OCI-LY3 (cell line): ENCODE measurements at regions not wholly inside any gene's neighbourhood (a gene's known extent, or its start where the extent isn't known, plus 50 kb on each side); places are given as distances from the start of the nearest gene placed in this dataset.

Source experiments
- CTCF ChIP-seq: fragments of 200-600, 300-600 bp; sonication (generic); IDR thresholded peaks from 2 replicates; pipeline ENCODE4 v1.5.1; 2014; ENCODE audit warnings: antibody characterized with exemption, low read length, low read depth
- EZH2phosphoT487 ChIP-seq: fragments of 200-600 bp; shearing (Covaris generic); IDR thresholded peaks from 2 replicates; pipeline ENCODE4 v1.6.1; 2018; ENCODE audit warnings: antibody characterized with exemption, mixed run types, low read depth

GRCh38 chr3:66110840-66111239, 72.1 kb upstream of the MAGI1 start:
- no peak for TF ChIP-seq CTCF
- no peak for TF ChIP-seq EZH2phosphoT487
